ENCODE measurements at regions not wholly inside any gene's neighbourhood (a gene's known extent, or its start where the extent isn't known, plus 50 kb on each side); places are given as distances from the start of the nearest gene placed in this dataset.

DNA sequence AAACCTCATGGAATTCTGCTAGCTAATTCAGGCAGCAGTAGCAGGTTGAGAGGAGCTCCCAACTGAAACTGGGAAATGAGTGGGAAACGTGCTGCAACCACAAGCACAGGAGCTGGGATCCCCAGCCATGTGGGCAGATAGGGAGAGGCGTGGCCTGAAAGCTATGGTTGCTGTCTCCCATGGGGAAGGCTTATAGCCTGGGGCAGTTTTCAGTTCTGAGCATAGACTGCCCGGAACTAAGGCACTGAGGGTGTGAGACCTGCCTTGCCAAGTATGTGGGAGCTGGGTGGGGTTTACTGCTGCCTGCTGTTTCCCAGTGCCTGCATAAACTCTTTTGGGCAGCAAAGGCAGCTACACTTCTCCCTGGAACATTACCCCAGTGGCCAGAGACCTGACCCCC lies 229.5 kb downstream of the TUSC7 start:
- Histone ChIP-seq H3K9ac (ENCODE audit: low read length) (no peak overlapping the region), H3K4me3 (ENCODE audit: low read length) (no peak overlapping the region), H3K27me3 (ENCODE audit: low read length) (no peaks in the 10 kb centered on the region), H3K27ac (ENCODE audit: low read length) (no peak overlapping the region), H3K79me2 (ENCODE audit: low read length) (no peaks in the 10 kb centered on the region), H3K4me1 (ENCODE audit: insufficient read depth, low read length) (no peaks in the 10 kb centered on the region), H3F3A (ENCODE audit: low read length, unreplicated experiment) (no peaks in the 10 kb centered on the region), H3K4me2 (ENCODE audit: low read length) (no peak overlapping the region), H3K36me3 (ENCODE audit: low read depth, low read length) (no peaks in the 10 kb centered on the region), H3K9me2 (replicated peaks; ENCODE audit: low read length) (no peaks in the 10 kb centered on the region), H2AFZ (ENCODE audit: low read length) (no peak overlapping the region), H4K20me1 (ENCODE audit: low read length) (no peaks in the 10 kb centered on the region), H3K9me3 (ENCODE audit: low read length) (peaks cover 11% of the 10 kb centered on the region; the same call in 1 of the 2 replicates)
- ATAC-seq = no peak
- ChIA-PET CTCF (no interaction called here), POLR2A (ENCODE audit: unreplicated experiment) (no interaction called here)
- BruUV-seq (replicated peaks) = no TSS peak
- TF ChIP-seq EZH2 (IDR thresholded peaks at IDR 0.05; ENCODE audit: low read length, unreplicated experiment) (no peak), EZH2phosphoT487 (IDR thresholded peaks at IDR 0.05; ENCODE audit: borderline replicate concordance, low read length) (no peak)
- TF ChIP-seq, protein P1, sequence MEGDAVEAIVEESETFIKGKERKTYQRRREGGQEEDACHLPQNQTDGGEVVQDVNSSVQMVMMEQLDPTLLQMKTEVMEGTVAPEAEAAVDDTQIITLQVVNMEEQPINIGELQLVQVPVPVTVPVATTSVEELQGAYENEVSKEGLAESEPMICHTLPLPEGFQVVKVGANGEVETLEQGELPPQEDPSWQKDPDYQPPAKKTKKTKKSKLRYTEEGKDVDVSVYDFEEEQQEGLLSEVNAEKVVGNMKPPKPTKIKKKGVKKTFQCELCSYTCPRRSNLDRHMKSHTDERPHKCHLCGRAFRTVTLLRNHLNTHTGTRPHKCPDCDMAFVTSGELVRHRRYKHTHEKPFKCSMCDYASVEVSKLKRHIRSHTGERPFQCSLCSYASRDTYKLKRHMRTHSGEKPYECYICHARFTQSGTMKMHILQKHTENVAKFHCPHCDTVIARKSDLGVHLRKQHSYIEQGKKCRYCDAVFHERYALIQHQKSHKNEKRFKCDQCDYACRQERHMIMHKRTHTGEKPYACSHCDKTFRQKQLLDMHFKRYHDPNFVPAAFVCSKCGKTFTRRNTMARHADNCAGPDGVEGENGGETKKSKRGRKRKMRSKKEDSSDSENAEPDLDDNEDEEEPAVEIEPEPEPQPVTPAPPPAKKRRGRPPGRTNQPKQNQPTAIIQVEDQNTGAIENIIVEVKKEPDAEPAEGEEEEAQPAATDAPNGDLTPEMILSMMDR (conservative IDR thresholded peaks at IDR 0.05; ENCODE audit: low read depth, low read length) = no peak
- intact Hi-C loops (cut with micrococcal nuclease) = no loop called here
- DNase-seq = peak; percentile 17

DNA sequence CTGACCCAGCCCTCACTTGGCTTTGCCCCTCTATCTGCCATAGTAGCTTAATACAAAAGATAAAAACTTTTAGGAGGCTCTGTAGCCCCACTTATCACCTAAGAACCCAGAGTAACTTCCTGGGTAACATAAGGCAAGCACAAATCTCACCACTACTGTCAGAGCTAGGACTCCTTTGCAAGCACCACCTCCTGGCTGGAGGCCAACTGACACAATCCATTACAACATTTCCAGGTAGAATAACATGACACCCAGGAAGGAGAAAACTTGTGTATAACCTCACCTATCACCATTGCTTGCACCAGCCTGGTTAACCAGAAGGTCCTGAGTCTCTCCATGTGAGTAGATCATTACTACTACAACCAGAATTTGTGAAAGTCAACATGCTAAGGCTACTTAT lies 230.0 kb downstream of the TUSC7 start:
- TF ChIP-seq, protein P1 (conservative IDR thresholded peaks at IDR 0.05; ENCODE audit: low read depth, low read length) = no peak
- TF ChIP-seq EZH2phosphoT487 (IDR thresholded peaks at IDR 0.05; ENCODE audit: borderline replicate concordance, low read length) (no peak), EZH2 (IDR thresholded peaks at IDR 0.05; ENCODE audit: low read length, unreplicated experiment) (no peak)
- CTCF ChIA-PET = no interaction called here
- intact Hi-C loops (cut with micrococcal nuclease) = no loop called here
- Histone ChIP-seq H3F3A (ENCODE audit: low read length, unreplicated experiment) (no peaks in the 10 kb centered on the region), H3K4me3 (ENCODE audit: low read length) (no peak overlapping the region), H3K27me3 (ENCODE audit: low read length) (no peaks in the 10 kb centered on the region), H3K4me1 (ENCODE audit: insufficient read depth, low read length) (no peaks in the 10 kb centered on the region), H3K9ac (ENCODE audit: low read length) (no peak overlapping the region), H3K27ac (ENCODE audit: low read length) (no peak overlapping the region), H3K9me3 (ENCODE audit: low read length) (peaks cover 11% of the 10 kb centered on the region; the same call in 1 of the 2 replicates), H3K4me2 (ENCODE audit: low read length) (no peak overlapping the region), H3K9me2 (replicated peaks; ENCODE audit: low read length) (no peaks in the 10 kb centered on the region), H3K79me2 (ENCODE audit: low read length) (no peaks in the 10 kb centered on the region), H3K36me3 (ENCODE audit: low read depth, low read length) (no peaks in the 10 kb centered on the region), H4K20me1 (ENCODE audit: low read length) (no peaks in the 10 kb centered on the region), H2AFZ (ENCODE audit: low read length) (no peak overlapping the region)
- ATAC-seq (no peak), DNase-seq (peak; percentile 3)
- POLR2A ChIA-PET (ENCODE audit: unreplicated experiment) = no interaction called here
- BruUV-seq (replicated peaks) = no TSS peak

DNA sequence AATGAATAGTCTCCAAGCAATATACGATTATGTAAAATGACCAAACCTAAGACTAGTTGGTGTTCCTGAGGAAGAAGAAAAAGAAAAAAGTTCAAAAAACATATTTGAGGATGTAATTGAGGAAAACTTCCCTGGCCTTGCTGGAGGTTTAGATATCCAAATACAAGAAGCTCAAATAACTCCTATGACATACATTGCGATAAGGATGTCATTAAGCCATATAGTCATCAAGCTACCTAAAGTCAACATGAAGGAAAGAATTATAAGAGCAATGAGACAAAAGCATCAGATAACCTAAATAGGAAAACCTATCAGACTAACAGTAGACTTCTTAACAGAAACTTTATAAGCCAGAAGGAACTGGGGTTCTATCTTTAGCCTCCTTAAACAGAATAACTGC lies 231.1 kb downstream of the TUSC7 start:
- Histone ChIP-seq H3K4me1 (ENCODE audit: insufficient read depth, low read length) (no peaks in the 10 kb centered on the region), H3K9ac (ENCODE audit: low read length) (no peak overlapping the region), H3K4me2 (ENCODE audit: low read length) (no peak overlapping the region), H3K9me2 (replicated peaks; ENCODE audit: low read length) (no peaks in the 10 kb centered on the region), H3K79me2 (ENCODE audit: low read length) (no peaks in the 10 kb centered on the region), H3K36me3 (ENCODE audit: low read depth, low read length) (no peaks in the 10 kb centered on the region), H3K9me3 (ENCODE audit: low read length) (peaks cover 5% of the 10 kb centered on the region; the same call in 1 of the 2 replicates), H3K27ac (ENCODE audit: low read length) (no peak overlapping the region), H3K27me3 (ENCODE audit: low read length) (no peaks in the 10 kb centered on the region), H3F3A (ENCODE audit: low read length, unreplicated experiment) (no peaks in the 10 kb centered on the region), H3K4me3 (ENCODE audit: low read length) (no peak overlapping the region), H4K20me1 (ENCODE audit: low read length) (no peaks in the 10 kb centered on the region), H2AFZ (ENCODE audit: low read length) (no peak overlapping the region)
- BruUV-seq (replicated peaks) = no TSS peak
- no peak for DNase-seq
- intact Hi-C loops (cut with micrococcal nuclease) = no loop called here
- TF ChIP-seq EZH2phosphoT487 (IDR thresholded peaks at IDR 0.05; ENCODE audit: borderline replicate concordance, low read length) = no peak
- TF ChIP-seq, protein P1 (conservative IDR thresholded peaks at IDR 0.05; ENCODE audit: low read depth, low read length) = no peak
- TF ChIP-seq EZH2 (IDR thresholded peaks at IDR 0.05; ENCODE audit: low read length, unreplicated experiment) = no peak
- ChIA-PET CTCF (no interaction called here), POLR2A (ENCODE audit: unreplicated experiment) (no interaction called here)
- no peak for ATAC-seq

Measured in PC-3 (cell line).